ENCODE measurements at regions not wholly inside any gene's neighbourhood (a gene's known extent, or its start where the extent isn't known, plus 50 kb on each side); places are given as distances from the start of the nearest gene placed in this dataset.

DNA sequence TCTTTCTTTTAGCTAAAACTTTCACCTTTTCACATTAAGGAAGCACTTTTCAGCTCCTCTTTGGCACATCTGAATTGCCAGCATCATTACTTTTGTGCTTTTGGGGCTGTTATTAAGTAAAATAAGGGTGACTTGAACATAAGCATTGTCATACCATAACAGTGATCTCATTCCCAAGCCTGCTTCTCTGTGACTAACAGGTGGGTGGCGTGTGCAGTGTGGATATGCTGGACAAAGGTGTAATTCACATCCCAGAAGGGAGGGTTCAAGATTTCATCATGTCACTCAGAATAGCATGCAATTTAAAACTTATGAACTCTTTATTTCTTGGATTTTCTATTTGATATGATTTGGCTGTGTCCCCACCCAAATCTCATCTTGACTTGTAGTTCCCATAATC lies 517.4 kb upstream of the MKI67 start:
- no peaks in the 10 kb centered on the region for H3K27me3 ChIP-seq (ENCODE audit: low read depth, low read length)
- H3K4me1 ChIP-seq (ENCODE audit: low read length) = no peaks in the 10 kb centered on the region
- H3K4me3 ChIP-seq (ENCODE audit: low read length) = no peak overlapping the region
- no peak overlapping the region for H3K27ac ChIP-seq (ENCODE audit: low read length)
- H2AFZ ChIP-seq (ENCODE audit: low read depth, low read length) = no peak overlapping the region
- no peaks in the 10 kb centered on the region for H4K20me1 ChIP-seq (ENCODE audit: insufficient read depth, low read length)
- no peaks in the 10 kb centered on the region for H3K9me3 ChIP-seq (ENCODE audit: insufficient read depth, low read length)
- H3K9ac ChIP-seq (ENCODE audit: low read length) = no peak overlapping the region
- TF ChIP-seq, protein P1, sequence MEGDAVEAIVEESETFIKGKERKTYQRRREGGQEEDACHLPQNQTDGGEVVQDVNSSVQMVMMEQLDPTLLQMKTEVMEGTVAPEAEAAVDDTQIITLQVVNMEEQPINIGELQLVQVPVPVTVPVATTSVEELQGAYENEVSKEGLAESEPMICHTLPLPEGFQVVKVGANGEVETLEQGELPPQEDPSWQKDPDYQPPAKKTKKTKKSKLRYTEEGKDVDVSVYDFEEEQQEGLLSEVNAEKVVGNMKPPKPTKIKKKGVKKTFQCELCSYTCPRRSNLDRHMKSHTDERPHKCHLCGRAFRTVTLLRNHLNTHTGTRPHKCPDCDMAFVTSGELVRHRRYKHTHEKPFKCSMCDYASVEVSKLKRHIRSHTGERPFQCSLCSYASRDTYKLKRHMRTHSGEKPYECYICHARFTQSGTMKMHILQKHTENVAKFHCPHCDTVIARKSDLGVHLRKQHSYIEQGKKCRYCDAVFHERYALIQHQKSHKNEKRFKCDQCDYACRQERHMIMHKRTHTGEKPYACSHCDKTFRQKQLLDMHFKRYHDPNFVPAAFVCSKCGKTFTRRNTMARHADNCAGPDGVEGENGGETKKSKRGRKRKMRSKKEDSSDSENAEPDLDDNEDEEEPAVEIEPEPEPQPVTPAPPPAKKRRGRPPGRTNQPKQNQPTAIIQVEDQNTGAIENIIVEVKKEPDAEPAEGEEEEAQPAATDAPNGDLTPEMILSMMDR (IDR thresholded peaks at IDR 0.05; ENCODE audit: low read depth, low read length) = no peak
- no peak for TF ChIP-seq EZH2phosphoT487 (IDR thresholded peaks at IDR 0.05; ENCODE audit: low read depth)
- no peaks in the 10 kb centered on the region for H3K36me3 ChIP-seq (replicated peaks; ENCODE audit: low read depth, low read length)
- H3K4me2 ChIP-seq (ENCODE audit: low read length) = no peak overlapping the region
- H3K79me2 ChIP-seq (ENCODE audit: low read length) = no peaks in the 10 kb centered on the region

DNA sequence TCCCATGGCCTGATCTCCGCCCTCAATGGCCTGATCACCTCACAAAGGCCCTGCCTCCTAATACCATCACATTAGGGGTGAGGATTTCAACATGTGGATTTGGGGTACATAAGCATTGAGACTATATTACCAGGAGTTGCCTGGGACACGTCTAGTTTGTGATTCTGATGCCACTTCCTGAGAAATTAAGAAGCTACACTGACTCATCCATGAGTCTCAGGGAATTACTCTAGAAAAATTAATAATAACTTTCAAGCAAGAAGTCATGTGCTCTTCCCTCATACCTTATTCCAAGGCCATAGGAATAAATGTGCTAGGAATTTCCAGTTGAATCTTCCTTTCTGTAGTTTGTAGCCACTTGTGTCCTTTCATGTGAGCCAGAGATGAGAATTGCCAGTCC lies 519.3 kb upstream of the MKI67 start:
- Histone ChIP-seq H3K4me3 (ENCODE audit: low read length) (no peak overlapping the region), H3K9ac (ENCODE audit: low read length) (no peak overlapping the region), H3K36me3 (replicated peaks; ENCODE audit: low read depth, low read length) (no peaks in the 10 kb centered on the region), H2AFZ (ENCODE audit: low read depth, low read length) (no peak overlapping the region), H3K4me2 (ENCODE audit: low read length) (no peak overlapping the region), H3K4me1 (ENCODE audit: low read length) (no peaks in the 10 kb centered on the region), H3K27me3 (ENCODE audit: low read depth, low read length) (no peaks in the 10 kb centered on the region), H4K20me1 (ENCODE audit: insufficient read depth, low read length) (no peaks in the 10 kb centered on the region), H3K9me3 (ENCODE audit: insufficient read depth, low read length) (no peaks in the 10 kb centered on the region), H3K79me2 (ENCODE audit: low read length) (no peaks in the 10 kb centered on the region), H3K27ac (ENCODE audit: low read length) (no peak overlapping the region)
- TF ChIP-seq, protein P1 (IDR thresholded peaks at IDR 0.05; ENCODE audit: low read depth, low read length) = no peak
- TF ChIP-seq EZH2phosphoT487 (IDR thresholded peaks at IDR 0.05; ENCODE audit: low read depth) = no peak

DNA sequence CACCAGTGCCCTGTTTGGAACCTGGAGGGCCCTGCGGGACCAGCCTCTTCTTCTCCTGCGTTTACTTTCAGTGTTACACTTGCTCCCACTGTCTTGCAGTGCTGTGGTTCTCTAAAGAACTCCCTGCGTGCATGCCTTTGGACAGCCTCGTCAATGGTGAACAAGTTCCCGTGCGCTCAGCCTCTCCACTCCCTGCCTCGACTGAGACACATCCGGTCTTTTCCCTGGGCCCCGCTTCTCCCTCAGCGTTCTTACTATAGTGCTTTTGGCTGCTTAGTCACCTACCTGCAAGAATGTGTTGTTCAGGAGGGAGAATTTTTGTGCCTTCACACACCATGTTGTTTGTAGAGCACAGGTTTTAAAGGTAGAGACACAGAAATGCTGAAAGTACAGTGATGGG lies 520.7 kb upstream of the MKI67 start:
- no peak overlapping the region for H2AFZ ChIP-seq (ENCODE audit: low read depth, low read length)
- no peaks in the 10 kb centered on the region for H3K36me3 ChIP-seq (replicated peaks; ENCODE audit: low read depth, low read length)
- no peaks in the 10 kb centered on the region for H3K27me3 ChIP-seq (ENCODE audit: low read depth, low read length)
- no peak overlapping the region for H3K4me2 ChIP-seq (ENCODE audit: low read length)
- no peaks in the 10 kb centered on the region for H3K79me2 ChIP-seq (ENCODE audit: low read length)
- TF ChIP-seq EZH2phosphoT487 (IDR thresholded peaks at IDR 0.05; ENCODE audit: low read depth) = no peak
- TF ChIP-seq, protein P1 (IDR thresholded peaks at IDR 0.05; ENCODE audit: low read depth, low read length) = no peak
- H4K20me1 ChIP-seq (ENCODE audit: insufficient read depth, low read length) = no peaks in the 10 kb centered on the region
- no peak overlapping the region for H3K9ac ChIP-seq (ENCODE audit: low read length)
- no peak overlapping the region for H3K27ac ChIP-seq (ENCODE audit: low read length)
- no peaks in the 10 kb centered on the region for H3K4me1 ChIP-seq (ENCODE audit: low read length)
- no peaks in the 10 kb centered on the region for H3K9me3 ChIP-seq (ENCODE audit: insufficient read depth, low read length)
- H3K4me3 ChIP-seq (ENCODE audit: low read length) = no peak overlapping the region

DNA sequence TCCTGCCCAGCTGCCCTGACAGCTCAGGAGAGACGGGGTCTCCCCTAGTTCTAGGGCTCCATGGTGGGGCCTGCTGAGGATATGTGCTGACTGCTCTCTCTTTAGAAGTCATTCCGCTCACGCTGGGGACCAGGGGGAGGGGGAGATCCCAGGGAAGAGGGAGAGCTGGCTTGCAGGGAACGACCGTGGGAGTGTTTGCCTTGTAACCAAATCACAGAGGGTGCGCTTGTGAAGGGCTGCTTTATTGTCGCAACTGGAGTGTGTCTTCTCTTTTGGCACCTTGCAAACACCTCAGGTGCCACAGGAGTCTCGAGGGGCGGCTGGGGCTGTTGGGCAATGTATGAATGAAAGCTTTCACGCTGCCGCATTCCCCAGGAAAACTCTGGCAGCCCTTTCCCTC lies 531.3 kb upstream of the MKI67 start:
- Histone ChIP-seq H3K27me3 (ENCODE audit: low read depth, low read length) (no peaks in the 10 kb centered on the region), H3K27ac (ENCODE audit: low read length) (no peak overlapping the region), H3K79me2 (ENCODE audit: low read length) (no peaks in the 10 kb centered on the region), H3K4me3 (ENCODE audit: low read length) (no peak overlapping the region), H4K20me1 (ENCODE audit: insufficient read depth, low read length) (no peaks in the 10 kb centered on the region), H3K9ac (ENCODE audit: low read length) (no peak overlapping the region), H2AFZ (ENCODE audit: low read depth, low read length) (no peak overlapping the region), H3K4me1 (ENCODE audit: low read length) (no peaks in the 10 kb centered on the region), H3K9me3 (ENCODE audit: insufficient read depth, low read length) (no peaks in the 10 kb centered on the region), H3K36me3 (replicated peaks; ENCODE audit: low read depth, low read length) (no peaks in the 10 kb centered on the region), H3K4me2 (ENCODE audit: low read length) (no peak overlapping the region)
- no peak for TF ChIP-seq EZH2phosphoT487 (IDR thresholded peaks at IDR 0.05; ENCODE audit: low read depth)
- TF ChIP-seq, protein P1 (IDR thresholded peaks at IDR 0.05; ENCODE audit: low read depth, low read length) = no peak

Measured in OCI-LY3 (cell line).